Smooth muscle cell (in vitro differentiated cells): ENCODE measurements at regions not wholly inside any gene's neighbourhood (a gene's known extent, or its start where the extent isn't known, plus 50 kb on each side); places are given as distances from the start of the nearest gene placed in this dataset.

Source experiments
- DNase-seq: peaks from one replicate; lab custom pipeline; 2025; ENCODE audit not compliant: unreplicated experiment; lab: John Stamatoyannopoulos, UW
- H2AFZ ChIP-seq: fragments of 200-600 bp; sonication (generic); 2 replicates; pipeline ENCODE4 v1.6.0; 2016; ENCODE audit warnings: antibody characterized with exemption, low read depth, mild to moderate bottlenecking
- H3F3A ChIP-seq: fragments of 200-600 bp; sonication (generic); 2 replicates; pipeline ENCODE4 v1.6.0; 2017; ENCODE audit warnings: antibody characterized with exemption, low read depth
- H3K27ac ChIP-seq: fragments of 200-600 bp; sonication (generic); 2 replicates; pipeline ENCODE4 v1.5.1; 2016; ENCODE audit warnings: low read depth, mild to moderate bottlenecking
- H3K27me3 ChIP-seq: fragments of 200-600 bp; sonication (generic); 2 replicates; pipeline ENCODE4 v1.6.1; 2016; ENCODE audit warnings: low read depth, mild to moderate bottlenecking
- H3K36me3 ChIP-seq: fragments of 200-600 bp; sonication (generic); 2 replicates; pipeline ENCODE4 v1.5.1; 2016; ENCODE audit warnings: low read depth
- H3K4me1 ChIP-seq: fragments of 200-600 bp; sonication (generic); 2 replicates; pipeline ENCODE4 v1.5.1; 2016; ENCODE audit warnings: low read depth
- H3K4me2 ChIP-seq: fragments of 200-600 bp; sonication (generic); 2 replicates; pipeline ENCODE4 v1.6.0; 2016; ENCODE audit warnings: mild to moderate bottlenecking
- H3K4me3 ChIP-seq: fragments of 200-600 bp; sonication (generic); 2 replicates; pipeline ENCODE4 v1.5.1; 2016; ENCODE audit warnings: mild to moderate bottlenecking
- H3K79me2 ChIP-seq: fragments of 200-600 bp; sonication (generic); 2 replicates; pipeline ENCODE4 v1.6.0; 2016; ENCODE audit warnings: low read depth, mild to moderate bottlenecking
- H3K9ac ChIP-seq: fragments of 200-600 bp; sonication (generic); 2 replicates; pipeline ENCODE4 v1.6.0; 2016; ENCODE audit warnings: low read depth
- H3K9me3 ChIP-seq: fragments of 200-600 bp; sonication (generic); replicated peaks from 2 replicates; pipeline ENCODE4 v1.5.1; 2016; ENCODE audit warnings: low read depth
- H4K20me1 ChIP-seq: fragments of 200-600 bp; sonication (generic); 2 replicates; pipeline ENCODE4 v1.6.0; 2016; ENCODE audit warnings: low read depth
- CTCF ChIP-seq: fragments of 200-600 bp; sonication (generic); IDR thresholded peaks from 2 replicates; pipeline ENCODE4 v1.5.1; 2017; ENCODE audit warnings: borderline replicate concordance, mild to moderate bottlenecking, antibody characterized with exemption; ENCODE audit not compliant: insufficient read depth, poor library complexity, severe bottlenecking
- WGBS: methylation state at CpG from one replicate; pipeline ENCODE4 v1.1.7; 2016; ENCODE audit warnings: low lambda C conversion rate; 5-methylcytosine and 5-hydroxymethylcytosine counted together

- TF ChIP-seq CTCF: no peak
- H4K20me1 ChIP-seq: no peaks in the 10 kb centered on the region
- no peak overlapping the region for H3K4me3 ChIP-seq
- no peaks in the 10 kb centered on the region for H3K9me3 ChIP-seq
- no peak overlapping the region for H3K9ac ChIP-seq
- H3K36me3 ChIP-seq: no peaks in the 10 kb centered on the region
- no peak for DNase-seq
- H3K4me1 ChIP-seq: no peaks in the 10 kb centered on the region
- peaks cover 2% of the 10 kb centered on the region for H3K27me3 ChIP-seq
- H3K79me2 ChIP-seq: no peaks in the 10 kb centered on the region
- H3F3A ChIP-seq: no peaks in the 10 kb centered on the region
- no peak overlapping the region for H2AFZ ChIP-seq
- H3K4me2 ChIP-seq: no peak overlapping the region
- no peak overlapping the region for H3K27ac ChIP-seq
- 91% methylated on average over 18 of the region's 18 CpGs for WGBS
These were observed 489.7 kb downstream of the NPHP4 start for GRCh38 chr1:5502311-5503194.

- Histone ChIP-seq H3K9ac (no peak overlapping the region), H4K20me1 (no peaks in the 10 kb centered on the region), H3K27me3 (peaks cover 2% of the 10 kb centered on the region), H3K4me2 (no peak overlapping the region), H3K9me3 (no peaks in the 10 kb centered on the region), H3F3A (no peaks in the 10 kb centered on the region), H2AFZ (no peak overlapping the region), H3K36me3 (no peaks in the 10 kb centered on the region), H3K4me1 (no peaks in the 10 kb centered on the region), H3K27ac (no peak overlapping the region), H3K4me3 (no peak overlapping the region), H3K79me2 (no peaks in the 10 kb centered on the region)
- TF ChIP-seq CTCF: no peak
- DNase-seq: no peak
- WGBS: 92% methylated on average over 18 of the region's 18 CpGs
These were observed 490.9 kb downstream of the NPHP4 start for GRCh38 chr1:5501206-5501930.

GRCh38 chr1:5500541-5500940 is 491.7 kb downstream of the NPHP4 start:
- H3F3A ChIP-seq: no peaks in the 10 kb centered on the region
- 94% methylated on average over 19 of the region's 20 CpGs for WGBS
- H2AFZ ChIP-seq: no peak overlapping the region
- no peak for DNase-seq
- no peak for TF ChIP-seq CTCF
- H3K27ac ChIP-seq: no peak overlapping the region
- peaks cover 2% of the 10 kb centered on the region for H3K27me3 ChIP-seq
- H3K9me3 ChIP-seq: no peaks in the 10 kb centered on the region
- no peaks in the 10 kb centered on the region for H4K20me1 ChIP-seq
- H3K4me2 ChIP-seq: no peak overlapping the region
- no peaks in the 10 kb centered on the region for H3K4me1 ChIP-seq
- H3K36me3 ChIP-seq: no peaks in the 10 kb centered on the region
- H3K9ac ChIP-seq: no peak overlapping the region
- no peak overlapping the region for H3K4me3 ChIP-seq
- no peaks in the 10 kb centered on the region for H3K79me2 ChIP-seq
